ENCODE measurements at regions not wholly inside any gene's neighbourhood (a gene's known extent, or its start where the extent isn't known, plus 50 kb on each side); places are given as distances from the start of the nearest gene placed in this dataset.

GRCh38 chr10:78366663-78367411 is 333.2 kb downstream of the RPS24 start:
- WGBS, 2 donors: 76 to 77% methylated on average over 14 to 15 of the region's 15 CpGs
- no peak for DNase-seq
- H3K36me3 ChIP-seq: no peaks in the 10 kb centered on the region
- peaks cover 0 to 7% of the 10 kb centered on the region in 2 donors for H3K4me1 ChIP-seq
- H3K27ac ChIP-seq: no peak overlapping the region
- H3K27me3 ChIP-seq: no peaks in the 10 kb centered on the region
- H3K9me3 ChIP-seq: no peaks in the 10 kb centered on the region
- H3K4me3 ChIP-seq (replicated peaks in 1 of 3): no peak overlapping the region
- intact Hi-C loops (cut with DNase I): no loop called here
- TF ChIP-seq CTCF (IDR thresholded peaks at IDR 0.05): no peak
- no peak for TF ChIP-seq POLR2A (IDR thresholded peaks at IDR 0.05)

GRCh38 chr10:78367751-78368150 is 334.1 kb downstream of the RPS24 start:
- Histone ChIP-seq H3K27ac (no peak overlapping the region), H3K4me1 (peaks cover 0 to 7% of the 10 kb centered on the region in 2 donors), H3K27me3 (no peaks in the 10 kb centered on the region), H3K9me3 (no peaks in the 10 kb centered on the region), H3K4me3 (replicated peaks in 1 of 3) (no peak overlapping the region), H3K36me3 (no peaks in the 10 kb centered on the region)
- TF ChIP-seq POLR2A (IDR thresholded peaks at IDR 0.05) (no peak), CTCF (IDR thresholded peaks at IDR 0.05) (no peak)
- no peak for DNase-seq
- intact Hi-C loops (cut with DNase I): no loop called here
- 83 to 86% methylated on average over 2 of the region's 2 CpGs for WGBS, 2 donors

GRCh38 chr10:78371136-78371535 is 337.5 kb downstream of the RPS24 start:
- TF ChIP-seq CTCF (IDR thresholded peaks at IDR 0.05): no peak
- no peak for TF ChIP-seq POLR2A (IDR thresholded peaks at IDR 0.05)

GRCh38 chr10:78372806-78373205 is 339.1 kb downstream of the RPS24 start:
- WGBS, 2 donors: 93 to 100% methylated on average over 4 to 6 of the region's 6 CpGs
- intact Hi-C loops (cut with DNase I): no loop called here

More at GRCh38 chr10:78371136-78371535, 337.5 kb downstream of the RPS24 start:
- no peaks in the 10 kb centered on the region for H3K9me3 ChIP-seq
- peaks cover 0 to 7% of the 10 kb centered on the region in 2 donors for H3K4me1 ChIP-seq
- H3K4me3 ChIP-seq (replicated peaks in 1 of 3): no peak overlapping the region
- no peaks in the 10 kb centered on the region for H3K27me3 ChIP-seq
- H3K27ac ChIP-seq: no peak overlapping the region
- 19 to 37% methylated on average over 4 of the region's 4 CpGs for WGBS, 2 donors
- peak; percentile 61 to 65 for DNase-seq
- H3K36me3 ChIP-seq: no peaks in the 10 kb centered on the region
- intact Hi-C loops (cut with DNase I): no loop called here

More at GRCh38 chr10:78372806-78373205, 339.1 kb downstream of the RPS24 start:
- Histone ChIP-seq H3K4me3 (replicated peaks in 1 of 3) (no peak overlapping the region), H3K27ac (no peak overlapping the region), H3K27me3 (no peaks in the 10 kb centered on the region), H3K4me1 (peaks cover 0 to 11% of the 10 kb centered on the region in 2 donors), H3K9me3 (no peaks in the 10 kb centered on the region), H3K36me3 (no peaks in the 10 kb centered on the region)
- TF ChIP-seq POLR2A (IDR thresholded peaks at IDR 0.05) (no peak), CTCF (IDR thresholded peaks at IDR 0.05) (no peak)
- DNase-seq: no peak

Data from thyroid gland (tissue), 4 donors.